Activated CD8-positive, alpha-beta memory T cell treated with anti-CD3 and anti-CD28 coated beads, Interleukin-2, amount 50 U/mL, for 1 hour (primary cell): ENCODE measurements at regions not wholly inside any gene's neighbourhood (a gene's known extent, or its start where the extent isn't known, plus 50 kb on each side); places are given as distances from the start of the nearest gene placed in this dataset.

Experiments
- DNase-seq: peaks from one replicate; pipeline ENCODE4 v3.0.0-alpha.2; 2020; ENCODE audit errors: extremely low read depth

GRCh38 chr5:82360022-82360421, 81.9 kb upstream of the RPS23 start:
- no peak for DNase-seq

GRCh38 chr5:82359272-82359671, 81.1 kb upstream of the RPS23 start:
- DNase-seq: no peak

- no peak for DNase-seq
These were observed 80.3 kb upstream of the RPS23 start for GRCh38 chr5:82358457-82358856.

- peak; percentile 66 for DNase-seq
These were observed 78.9 kb upstream of the RPS23 start for GRCh38 chr5:82356808-82357671.

- DNase-seq: no peak
These were observed 77.9 kb upstream of the RPS23 start for GRCh38 chr5:82356021-82356420.

- DNase-seq: no peak
These were observed 77.3 kb upstream of the RPS23 start for GRCh38 chr5:82355496-82355895.

- no peak for DNase-seq
These were observed 76.9 kb upstream of the RPS23 start for GRCh38 chr5:82355053-82355452.

- DNase-seq: no peak
These were observed 76.4 kb upstream of the RPS23 start for GRCh38 chr5:82354543-82354942.

GRCh38 chr5:82353522-82353921, 75.4 kb upstream of the RPS23 start:
- DNase-seq: no peak

- DNase-seq: no peak
These were observed 74.1 kb upstream of the RPS23 start for GRCh38 chr5:82352146-82352791.

- DNase-seq: no peak
These were observed 73.6 kb upstream of the RPS23 start for GRCh38 chr5:82351754-82352145.

- DNase-seq: no peak
These were observed 73.1 kb upstream of the RPS23 start for GRCh38 chr5:82351297-82351696.

- DNase-seq: no peak
These were observed 71.5 kb upstream of the RPS23 start for GRCh38 chr5:82349652-82350051.

- DNase-seq: no peak
These were observed 70.8 kb upstream of the RPS23 start for GRCh38 chr5:82348784-82349425.

GRCh38 chr5:82347201-82347865, 69.2 kb upstream of the RPS23 start:
- DNase-seq: no peak

- DNase-seq: no peak
These were observed 68.4 kb upstream of the RPS23 start for GRCh38 chr5:82346399-82347165.

- DNase-seq: no peak
These were observed 67.0 kb upstream of the RPS23 start for GRCh38 chr5:82345108-82345507.

GRCh38 chr5:82341325-82341724, 63.2 kb upstream of the RPS23 start:
- no peak for DNase-seq

GRCh38 chr5:82340799-82341198, 62.6 kb upstream of the RPS23 start:
- DNase-seq: no peak

- no peak for DNase-seq
These were observed 61.6 kb upstream of the RPS23 start for GRCh38 chr5:82339792-82340191.

- no peak for DNase-seq
These were observed 60.7 kb upstream of the RPS23 start for GRCh38 chr5:82338771-82339373.
